Jurkat, Clone E6-1 (cell line): ENCODE measurements at regions not wholly inside any gene's neighbourhood (a gene's known extent, or its start where the extent isn't known, plus 50 kb on each side); places are given as distances from the start of the nearest gene placed in this dataset.
"Not testable (repeated sequence)": the region's sequence is repeated elsewhere in the genome, so short reads cannot be mapped to it uniquely, and the experiment has no call there.

Experiments
- DNase-seq: peaks from one replicate; pipeline ENCODE4 v3.0.0-alpha.2; 2011; ENCODE audit warnings: low read depth, low spot score
- H3K4me3 ChIP-seq: 2 replicates; pipeline ENCODE4 v1.5.1; 2011; ENCODE audit warnings: mild to moderate bottlenecking, low read length, control low read depth, moderate library complexity

- no peak overlapping the region for H3K4me3 ChIP-seq
- no peak for DNase-seq
Measured at GRCh38 chr4:189804894-189805293, 135.8 kb upstream of the FRG1 start.

- H3K4me3 ChIP-seq, result no peak overlapping the region
- no peak for DNase-seq
Measured at GRCh38 chr4:189806506-189806905, 134.2 kb upstream of the FRG1 start.

- no peak overlapping the region for H3K4me3 ChIP-seq
- no peak for DNase-seq
Measured at GRCh38 chr4:189807031-189807430, 133.6 kb upstream of the FRG1 start.

- no peak for DNase-seq
- no peak overlapping the region for H3K4me3 ChIP-seq
Measured at GRCh38 chr4:189809241-189809735, 131.4 kb upstream of the FRG1 start.

DNA sequence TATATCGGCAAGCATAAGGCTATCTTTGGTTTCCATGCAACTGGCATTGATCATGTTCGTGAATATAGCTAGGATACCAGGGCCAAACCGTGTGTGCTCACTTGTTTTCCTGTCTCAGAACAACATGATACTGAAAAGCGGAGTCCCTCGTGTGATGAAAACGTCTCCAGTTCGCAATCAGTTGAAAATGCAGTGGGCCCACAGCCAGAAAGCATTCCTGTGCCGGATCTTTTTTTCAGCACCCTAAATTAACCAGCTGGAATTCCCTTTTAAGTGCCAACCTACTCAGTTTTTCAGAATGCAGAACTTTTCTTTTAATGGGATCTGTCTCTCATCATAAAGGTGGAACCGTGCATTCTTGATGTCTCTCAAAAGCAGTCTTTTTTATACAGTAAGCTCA, 130.8 kb upstream of the FRG1 start:
- no peak overlapping the region for H3K4me3 ChIP-seq
- DNase-seq, result no peak

GRCh38 chr4:189810318-189811181, 130.1 kb upstream of the FRG1 start:
- H3K4me3 ChIP-seq, result not testable (repeated sequence)

DNA sequence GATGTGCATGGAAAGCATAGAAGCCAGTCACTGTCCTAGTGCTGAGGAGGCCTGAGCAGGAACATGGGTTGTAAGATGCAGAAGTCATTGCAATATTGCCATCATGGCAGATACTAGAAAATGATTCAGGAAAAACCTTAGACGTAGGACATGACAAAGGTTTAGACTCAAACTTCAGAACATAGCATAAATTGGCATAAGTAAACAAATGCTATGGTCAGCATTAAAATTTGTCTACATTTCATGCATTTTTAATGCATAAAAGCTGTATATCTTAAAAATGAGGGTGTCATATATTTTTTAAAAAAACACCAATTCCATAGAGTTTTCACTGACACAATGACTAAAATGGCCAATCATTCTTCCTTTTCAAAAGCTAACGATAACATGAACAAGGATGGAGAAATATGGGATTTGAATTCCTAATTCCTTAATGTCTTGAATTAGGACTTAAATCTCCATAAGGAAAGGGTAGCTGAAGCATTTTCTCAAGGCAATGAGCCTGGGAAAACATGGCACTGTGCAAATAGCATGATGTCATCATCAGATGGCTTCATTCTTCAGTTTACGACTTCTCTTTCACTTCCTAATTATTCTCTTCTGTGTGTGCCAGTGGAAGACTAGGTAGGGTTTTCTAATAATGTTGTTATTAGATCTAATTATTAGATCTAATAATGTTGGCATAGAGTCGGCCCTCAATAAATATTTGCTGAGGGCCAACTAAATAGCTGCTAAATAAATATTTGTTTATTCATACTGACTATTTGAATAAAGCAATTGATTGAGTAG, 125.1 kb upstream of the FRG1 start:
- DNase-seq, result no peak
- H3K4me3 ChIP-seq, result no peak overlapping the region

More at GRCh38 chr4:189810318-189811181, 130.1 kb upstream of the FRG1 start:
- DNase-seq, result not testable (repeated sequence)

DNA sequence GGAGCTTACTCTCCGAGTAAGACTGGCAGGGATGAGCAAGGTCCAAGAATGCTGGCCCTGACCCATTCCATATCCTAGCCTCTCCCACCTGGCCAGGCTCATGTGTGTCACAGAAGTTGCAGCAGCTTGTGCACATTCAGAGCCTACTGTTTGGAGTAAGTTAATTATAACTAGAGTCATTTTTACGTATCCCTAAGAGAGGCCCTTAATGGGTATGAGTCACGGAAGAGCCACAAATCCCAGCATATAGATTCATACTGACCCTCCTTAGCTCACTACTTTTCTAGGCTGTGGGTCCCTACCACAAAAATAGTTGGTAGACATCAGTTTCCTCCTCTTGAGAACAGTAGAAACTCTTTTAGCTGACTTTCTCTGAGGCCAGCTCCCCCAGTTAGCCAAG, 118.3 kb upstream of the FRG1 start:
- no peak overlapping the region for H3K4me3 ChIP-seq
- no peak for DNase-seq

- H3K4me3 ChIP-seq, result no peak overlapping the region
- DNase-seq, result no peak
Measured at GRCh38 chr4:189823591-189823990, 117.1 kb upstream of the FRG1 start.

- H3K4me3 ChIP-seq, result no peak overlapping the region
- no peak for DNase-seq
Measured at GRCh38 chr4:189825466-189825865, 115.2 kb upstream of the FRG1 start.

GRCh38 chr4:189826657-189827056, 114.0 kb upstream of the FRG1 start:
- no peak for DNase-seq
- H3K4me3 ChIP-seq, result no peak overlapping the region

DNA sequence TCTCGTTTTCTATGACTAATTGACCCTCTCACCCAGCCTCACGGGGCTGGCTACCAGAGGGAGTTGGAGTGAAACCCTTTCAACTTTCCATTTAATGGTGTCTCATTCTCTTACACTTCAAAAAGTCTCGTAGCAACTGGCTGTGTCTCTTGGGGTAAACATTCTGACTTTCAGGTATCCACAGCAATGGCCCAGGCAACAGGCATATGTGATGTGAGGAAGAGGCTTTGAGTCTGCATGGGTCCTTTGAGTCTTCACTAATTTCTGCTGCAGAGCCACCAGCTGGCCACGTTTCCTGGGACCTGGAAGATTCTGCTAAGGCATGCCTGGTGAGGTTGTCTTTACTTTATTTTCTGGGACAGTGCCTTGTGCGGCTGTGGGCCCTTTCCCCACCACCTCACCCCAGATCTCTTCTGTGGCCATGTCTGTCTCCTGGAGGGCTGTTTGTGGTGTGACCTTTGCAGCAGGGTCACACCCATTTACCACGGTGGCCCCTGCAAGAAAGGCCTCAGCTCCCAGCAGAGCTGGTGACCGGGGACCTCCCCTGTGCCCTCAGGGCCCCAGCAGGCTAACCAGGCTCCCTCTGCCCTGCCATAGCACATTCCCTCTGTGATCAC, 112.5 kb upstream of the FRG1 start:
- no peak for DNase-seq
- no peak overlapping the region for H3K4me3 ChIP-seq

- no peak overlapping the region for H3K4me3 ChIP-seq
Measured at GRCh38 chr4:189832528-189832927, 108.1 kb upstream of the FRG1 start.

GRCh38 chr4:189834616-189835015, 106.1 kb upstream of the FRG1 start:
- no peak for DNase-seq
- H3K4me3 ChIP-seq, result no peak overlapping the region

More at GRCh38 chr4:189832528-189832927, 108.1 kb upstream of the FRG1 start:
- DNase-seq, result no peak

DNA sequence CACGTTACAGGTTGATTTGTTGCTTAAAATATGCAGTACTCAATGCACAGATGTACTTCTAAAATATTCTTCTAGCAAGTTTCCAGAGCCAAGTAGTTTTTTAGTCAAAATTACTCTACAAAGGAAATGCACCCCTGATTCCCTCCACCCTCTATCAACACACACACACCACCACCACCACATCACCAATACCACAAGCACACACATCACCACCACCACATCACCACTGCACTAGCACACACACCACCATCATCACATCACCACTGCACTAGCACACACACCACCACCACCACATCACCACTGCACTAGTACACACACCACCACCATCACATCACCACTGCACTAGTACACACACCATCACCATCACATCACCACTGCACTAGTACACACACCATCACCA, 105.2 kb upstream of the FRG1 start:
- H3K4me3 ChIP-seq, result no peak overlapping the region
- no peak for DNase-seq

- H3K4me3 ChIP-seq, result no peak overlapping the region
- DNase-seq, result no peak
Measured at GRCh38 chr4:189837471-189837870, 103.2 kb upstream of the FRG1 start.

GRCh38 chr4:189838821-189839497, 101.7 kb upstream of the FRG1 start:
- H3K4me3 ChIP-seq, result no peak overlapping the region
- no peak for DNase-seq

GRCh38 chr4:189840356-189840755, 100.3 kb upstream of the FRG1 start:
- DNase-seq, result no peak
- H3K4me3 ChIP-seq, result no peak overlapping the region

- no peak for DNase-seq
- no peak overlapping the region for H3K4me3 ChIP-seq
Measured at GRCh38 chr4:189843413-189844009, 97.2 kb upstream of the FRG1 start.
